ENCODE measurements at regions not wholly inside any gene's neighbourhood (a gene's known extent, or its start where the extent isn't known, plus 50 kb on each side); places are given as distances from the start of the nearest gene placed in this dataset.

GRCh38 chr22:48333816-48334735, 1493.6 kb downstream of the BRD1 start:
- TF ChIP-seq POLR2A (IDR thresholded peaks at IDR 0.05) (no peak), CTCF (IDR thresholded peaks at IDR 0.05) (no peak)
